Omental fat pad (tissue), 3 donors: ENCODE measurements at regions not wholly inside any gene's neighbourhood (a gene's known extent, or its start where the extent isn't known, plus 50 kb on each side); places are given as distances from the start of the nearest gene placed in this dataset.

Experiments used
- ATAC-seq: fragments of 150-250 bp; one replicate; pipeline ENCODE4 v1.9.1; 2016; ENCODE audit warnings: mild to moderate bottlenecking, moderate library complexity; ENCODE audit not compliant: low FRiP score
- DNase-seq: peaks from one replicate; pipeline ENCODE4 v3.0.0-alpha.2; 2019; ENCODE audit warnings: low spot score
- TF ChIP-seq, protein P1 (sequence below), 3 donors: fragments of 450-650 bp; IDR thresholded peaks; one replicate each; pipeline ENCODE4 v1.5.1; 2016 to 2017; ENCODE audit warnings: antibody characterized with exemption in 3 of 3, mild to moderate bottlenecking in 3 of 3, moderate library complexity in 2 of 3

DNA sequence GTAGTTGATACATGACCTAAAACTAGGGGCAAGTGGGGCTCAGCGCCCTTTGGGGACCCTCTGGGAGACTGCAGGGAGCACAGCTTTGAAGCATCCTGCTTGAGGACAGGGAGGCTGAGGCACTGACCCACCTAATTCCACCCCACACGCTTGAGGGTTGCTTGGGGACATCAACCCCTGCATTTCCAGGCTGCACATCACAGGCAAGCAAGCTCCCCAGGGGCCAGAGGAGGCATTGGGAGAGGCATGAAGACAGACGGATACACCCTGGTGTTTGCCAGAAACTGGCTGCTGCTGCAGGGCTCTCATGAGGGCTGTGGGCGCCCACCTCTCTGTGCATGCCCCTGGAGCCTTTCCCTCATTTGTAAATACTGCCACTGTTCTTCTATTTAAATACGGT is 99.3 kb downstream of the ABHD5 start:
- TF ChIP-seq, protein P1, sequence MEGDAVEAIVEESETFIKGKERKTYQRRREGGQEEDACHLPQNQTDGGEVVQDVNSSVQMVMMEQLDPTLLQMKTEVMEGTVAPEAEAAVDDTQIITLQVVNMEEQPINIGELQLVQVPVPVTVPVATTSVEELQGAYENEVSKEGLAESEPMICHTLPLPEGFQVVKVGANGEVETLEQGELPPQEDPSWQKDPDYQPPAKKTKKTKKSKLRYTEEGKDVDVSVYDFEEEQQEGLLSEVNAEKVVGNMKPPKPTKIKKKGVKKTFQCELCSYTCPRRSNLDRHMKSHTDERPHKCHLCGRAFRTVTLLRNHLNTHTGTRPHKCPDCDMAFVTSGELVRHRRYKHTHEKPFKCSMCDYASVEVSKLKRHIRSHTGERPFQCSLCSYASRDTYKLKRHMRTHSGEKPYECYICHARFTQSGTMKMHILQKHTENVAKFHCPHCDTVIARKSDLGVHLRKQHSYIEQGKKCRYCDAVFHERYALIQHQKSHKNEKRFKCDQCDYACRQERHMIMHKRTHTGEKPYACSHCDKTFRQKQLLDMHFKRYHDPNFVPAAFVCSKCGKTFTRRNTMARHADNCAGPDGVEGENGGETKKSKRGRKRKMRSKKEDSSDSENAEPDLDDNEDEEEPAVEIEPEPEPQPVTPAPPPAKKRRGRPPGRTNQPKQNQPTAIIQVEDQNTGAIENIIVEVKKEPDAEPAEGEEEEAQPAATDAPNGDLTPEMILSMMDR (IDR thresholded peaks at IDR 0.05) = no peak
- ATAC-seq (no peak), DNase-seq (no peak)

DNA sequence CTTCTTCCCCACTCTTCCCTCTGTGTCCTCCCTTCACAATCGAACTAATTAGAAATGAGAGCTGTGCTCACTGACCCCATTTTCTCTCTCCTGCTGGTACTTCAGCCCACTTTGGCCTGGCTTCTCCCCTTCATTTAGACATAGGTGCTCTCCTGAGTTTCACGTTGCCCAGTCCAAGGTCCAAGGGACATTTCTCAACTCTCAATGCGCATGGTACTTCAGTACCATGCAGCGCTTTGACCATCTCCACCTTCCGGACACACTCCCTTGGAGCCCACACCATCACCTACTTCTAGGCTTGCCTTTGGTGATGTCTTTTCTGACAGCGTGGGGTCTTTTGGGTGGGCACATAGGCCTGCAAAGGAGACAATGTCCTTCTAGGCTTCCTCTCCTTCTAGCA is 99.7 kb downstream of the ABHD5 start:
- ATAC-seq = no peak
- TF ChIP-seq, protein P1 (IDR thresholded peaks at IDR 0.05) = no peak
- DNase-seq = no peak

DNA sequence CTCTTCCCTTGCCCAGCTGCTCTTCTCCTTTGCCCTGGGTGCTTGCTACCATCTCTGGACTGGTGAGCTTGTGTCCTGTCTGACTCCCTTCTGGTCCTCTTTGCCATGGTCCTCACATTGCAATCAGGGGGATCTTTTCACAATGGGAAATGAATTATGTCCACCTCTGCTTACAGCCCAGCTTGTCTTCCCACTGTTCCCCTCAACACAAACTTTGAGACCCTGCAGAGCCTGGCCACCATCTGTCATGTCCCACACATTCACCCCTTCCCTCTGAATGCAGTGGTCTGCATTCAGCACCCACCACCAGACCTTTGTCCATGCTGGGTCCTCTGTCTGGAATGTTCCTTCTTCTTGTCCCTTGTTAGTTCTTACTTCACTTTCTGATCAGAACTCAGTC is 100.5 kb downstream of the ABHD5 start:
- TF ChIP-seq, protein P1 (IDR thresholded peaks at IDR 0.05) = no peak
- ATAC-seq (no peak), DNase-seq (no peak)

DNA sequence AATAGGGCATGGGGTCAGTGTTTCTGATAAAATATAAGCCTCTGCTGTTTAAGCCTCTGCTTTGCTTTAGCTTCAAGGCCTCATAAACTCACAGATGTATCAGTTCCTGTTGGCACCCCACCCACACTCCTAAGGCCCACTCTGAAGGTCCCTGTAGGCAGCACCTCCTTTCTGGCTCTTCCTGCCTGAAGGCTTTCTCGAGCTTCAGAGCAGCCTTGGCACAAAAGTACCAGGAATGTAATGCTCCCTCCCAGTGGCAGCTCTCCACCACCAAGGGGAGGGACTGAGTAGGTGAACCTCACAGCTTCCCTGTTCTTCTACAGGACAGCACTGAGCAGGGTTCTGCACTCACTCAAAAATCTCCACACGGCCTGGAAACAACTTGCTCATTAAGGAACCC is 102.2 kb downstream of the ABHD5 start:
- TF ChIP-seq, protein P1 (IDR thresholded peaks at IDR 0.05) = no peak
- no peak for DNase-seq
- ATAC-seq = no peak

DNA sequence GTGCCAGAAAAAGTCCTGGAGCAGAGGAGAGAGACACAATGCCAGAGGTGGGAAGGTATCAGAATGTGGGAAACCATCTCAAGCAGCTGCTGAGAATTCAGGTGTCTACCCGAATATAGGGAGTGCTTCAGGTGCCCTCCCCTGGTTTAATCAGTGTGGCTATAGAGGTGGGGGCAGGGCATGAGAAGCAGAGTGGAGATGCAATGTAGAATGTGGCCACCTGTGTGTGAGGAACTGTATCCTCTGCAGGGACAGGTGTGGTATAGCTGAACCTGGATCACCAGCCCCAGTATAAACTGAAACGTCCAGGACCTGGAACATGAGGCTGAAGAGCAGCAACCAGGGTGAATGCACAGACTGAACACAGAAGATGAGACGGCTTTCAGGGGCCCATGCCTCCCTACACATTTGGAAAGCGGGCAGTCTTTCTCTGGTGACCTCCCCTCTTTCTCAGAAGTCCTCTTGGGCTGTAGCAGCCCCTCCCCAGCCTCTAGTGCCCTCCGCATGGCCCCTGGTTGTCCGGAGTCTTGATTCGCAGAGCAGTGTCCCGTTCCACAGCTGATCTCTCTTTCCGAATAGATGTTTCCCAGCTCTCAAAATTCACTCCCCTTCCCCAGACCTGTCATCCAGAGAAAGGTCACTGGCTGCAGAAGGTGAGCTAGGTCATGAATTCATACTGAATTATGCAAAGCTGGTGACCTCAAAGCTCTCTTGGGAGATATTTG is 103.1 kb downstream of the ABHD5 start:
- TF ChIP-seq, protein P1 (IDR thresholded peaks at IDR 0.05) = no peak
- ATAC-seq (no peak), DNase-seq (no peak)

DNA sequence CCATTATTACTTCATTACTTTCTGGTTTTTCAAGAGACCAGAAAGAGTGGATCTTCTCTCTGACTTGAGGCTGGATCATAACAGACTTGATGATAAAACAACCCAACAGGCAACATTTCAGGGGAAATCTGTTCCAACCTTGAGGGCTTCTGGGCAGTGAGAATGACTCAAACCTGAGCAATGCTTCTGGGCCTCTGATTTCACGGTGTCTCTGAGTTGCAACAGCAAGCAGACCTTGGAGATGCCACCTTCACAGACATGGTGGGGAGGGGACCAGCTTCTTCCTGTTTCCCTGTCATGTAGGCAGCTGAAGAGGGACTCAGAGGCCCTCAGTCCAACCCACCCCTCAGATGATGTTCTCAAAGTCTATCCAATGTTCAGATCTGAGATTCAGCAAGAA is 104.0 kb downstream of the ABHD5 start:
- TF ChIP-seq, protein P1 (IDR thresholded peaks at IDR 0.05) = no peak
- DNase-seq (no peak), ATAC-seq (no peak)

DNA sequence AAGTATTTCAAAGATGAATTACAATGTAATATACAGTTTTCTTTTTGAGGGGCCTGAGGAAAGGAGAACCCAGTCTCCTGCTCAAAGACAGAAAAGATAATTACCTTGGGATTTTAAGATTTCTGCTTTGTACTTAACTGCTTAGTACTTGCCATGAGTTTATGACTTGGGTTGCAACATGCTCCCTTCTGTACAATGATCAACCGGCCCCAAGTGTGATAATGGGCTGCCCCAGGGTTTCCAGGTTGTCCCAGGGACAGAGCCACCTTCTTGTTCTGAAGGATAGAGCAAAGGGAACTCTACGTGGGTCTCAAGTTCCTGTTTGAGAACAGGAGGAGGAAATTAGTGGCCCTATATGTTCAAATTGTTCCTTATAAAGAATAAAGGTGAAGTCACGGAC is 104.8 kb downstream of the ABHD5 start:
- DNase-seq (no peak), ATAC-seq (no peak)
- TF ChIP-seq, protein P1 (IDR thresholded peaks at IDR 0.05) = no peak
